Body of pancreas (tissue), 4 donors: ENCODE measurements at regions not wholly inside any gene's neighbourhood (a gene's known extent, or its start where the extent isn't known, plus 50 kb on each side); places are given as distances from the start of the nearest gene placed in this dataset.

Source experiments
- ATAC-seq: fragments of 150-250 bp; one replicate; pipeline ENCODE4 v1.9.1; 2016
- DNase-seq, 4 donors: peaks; one replicate each; pipeline ENCODE4 v3.0.0-alpha.2; 2019
- H3K27ac ChIP-seq, 4 donors: fragments of 200-600 bp; sonication (generic); 1 replicate in 3 of 4; 2 replicates in 1 of 4; pipeline versions ENCODE4 v1.5.1 to v1.6.1; 2016 to 2019; ENCODE audit warnings: mild to moderate bottlenecking in 1 of 4, mixed read lengths in 1 of 4, moderate library complexity in 1 of 4
- H3K27me3 ChIP-seq, 2 donors: fragments of 200-600 bp; sonication (generic); one replicate each; pipeline ENCODE4 v1.6.0; 2016; ENCODE audit warnings: mild to moderate bottlenecking in 1 of 2
- H3K36me3 ChIP-seq, 2 donors: fragments of 200-600 bp; sonication (generic); replicated peaks in 1 of 2; 2 replicates each; pipeline ENCODE4 v1.5.1; 2016; ENCODE audit warnings: low read depth in 2 of 2; ENCODE audit not compliant: insufficient read depth in 1 of 2
- H3K4me1 ChIP-seq: fragments of 200-600 bp; sonication (generic); one replicate; pipeline ENCODE4 v1.6.0; 2016
- H3K4me3 ChIP-seq, 2 donors: fragments of 200-600 bp; sonication (generic); 1 replicate in 1 of 2; 2 replicates in 1 of 2; pipeline ENCODE4 v1.5.1; 2016 to 2019
- H3K9me3 ChIP-seq, 3 donors: fragments of 200-600 bp; sonication (generic); 1 replicate in 2 of 3; 2 replicates in 1 of 3; pipeline ENCODE4 v1.5.1; 2016
- POLR2A ChIP-seq, 3 donors: fragments of 450-650 bp; IDR thresholded peaks; one replicate each; pipeline ENCODE4 v1.6.1; 2016; ENCODE audit warnings: antibody characterized with exemption in 3 of 3, mild to moderate bottlenecking in 2 of 3
- WGBS, 2 donors: methylation state at CpG; one replicate each; pipeline ENCODE4 v1.1.5; 2017; 5-methylcytosine and 5-hydroxymethylcytosine counted together
- intact Hi-C: fragments of 100-400 bp; cut with DNase I; formaldehyde crosslinking; loops from one replicate; pipeline ENCODE4 v1.15.1; 2023
- TF ChIP-seq, protein P1 (sequence below), 7 experiments: fragments of 450-650 bp in 4 of 7; fragments of 200-600 bp in 3 of 7; sonication (generic) in 3 of 7; IDR thresholded peaks; one replicate each; pipeline ENCODE4 v1.5.1; 2016 to 2019; ENCODE audit warnings: antibody characterized with exemption in 7 of 7

DNA sequence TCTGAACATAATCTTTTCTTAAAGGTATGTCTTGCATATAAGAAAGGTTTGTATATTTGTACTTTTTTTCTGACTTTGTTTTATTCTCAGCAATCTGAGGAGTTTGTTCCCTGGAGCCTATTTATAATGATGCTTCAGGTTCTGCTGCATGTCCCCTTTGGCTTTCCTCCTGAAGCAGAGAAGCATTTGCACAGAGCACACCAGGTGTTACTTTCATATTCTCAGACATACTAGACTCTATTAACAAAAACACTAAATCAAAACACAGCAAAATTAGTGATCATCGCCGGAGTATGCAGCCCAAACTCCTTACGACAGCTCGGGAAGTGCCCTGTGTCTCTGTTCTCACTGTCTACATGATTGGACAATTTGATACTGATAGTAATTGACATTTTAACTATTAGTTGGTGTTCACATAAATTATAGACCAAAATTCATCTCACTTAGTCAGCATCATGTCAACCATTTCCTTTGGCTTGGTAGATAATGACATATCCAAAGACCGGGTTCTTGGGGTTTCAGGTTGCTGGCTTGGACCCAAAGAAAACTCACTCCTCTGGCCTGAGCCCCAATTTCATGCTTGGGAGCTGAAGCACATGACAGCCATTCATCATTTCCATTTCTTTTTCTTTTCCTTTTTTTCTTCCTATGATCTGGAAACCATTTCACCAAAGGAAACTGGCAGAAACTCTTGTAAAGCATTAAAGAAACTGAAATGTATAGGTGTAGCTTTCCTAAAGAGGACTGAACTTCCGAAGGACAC, 400.1 kb upstream of the NRP1 start:
- Histone ChIP-seq H3K27me3 (no peaks in the 10 kb centered on the region), H3K9me3 (no peaks in the 10 kb centered on the region), H3K27ac (no peak overlapping the region), H3K36me3 (no peaks in the 10 kb centered on the region), H3K4me1 (peaks cover 28% of the 10 kb centered on the region), H3K4me3 (no peak overlapping the region)
- ATAC-seq (no peak), DNase-seq (no peak)
- no peak for TF ChIP-seq POLR2A (IDR thresholded peaks at IDR 0.05)
- TF ChIP-seq, protein P1, sequence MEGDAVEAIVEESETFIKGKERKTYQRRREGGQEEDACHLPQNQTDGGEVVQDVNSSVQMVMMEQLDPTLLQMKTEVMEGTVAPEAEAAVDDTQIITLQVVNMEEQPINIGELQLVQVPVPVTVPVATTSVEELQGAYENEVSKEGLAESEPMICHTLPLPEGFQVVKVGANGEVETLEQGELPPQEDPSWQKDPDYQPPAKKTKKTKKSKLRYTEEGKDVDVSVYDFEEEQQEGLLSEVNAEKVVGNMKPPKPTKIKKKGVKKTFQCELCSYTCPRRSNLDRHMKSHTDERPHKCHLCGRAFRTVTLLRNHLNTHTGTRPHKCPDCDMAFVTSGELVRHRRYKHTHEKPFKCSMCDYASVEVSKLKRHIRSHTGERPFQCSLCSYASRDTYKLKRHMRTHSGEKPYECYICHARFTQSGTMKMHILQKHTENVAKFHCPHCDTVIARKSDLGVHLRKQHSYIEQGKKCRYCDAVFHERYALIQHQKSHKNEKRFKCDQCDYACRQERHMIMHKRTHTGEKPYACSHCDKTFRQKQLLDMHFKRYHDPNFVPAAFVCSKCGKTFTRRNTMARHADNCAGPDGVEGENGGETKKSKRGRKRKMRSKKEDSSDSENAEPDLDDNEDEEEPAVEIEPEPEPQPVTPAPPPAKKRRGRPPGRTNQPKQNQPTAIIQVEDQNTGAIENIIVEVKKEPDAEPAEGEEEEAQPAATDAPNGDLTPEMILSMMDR (IDR thresholded peaks at IDR 0.05), result no peak
- intact Hi-C loops, result no loop called here
- 76 to 80% methylated on average over 6 of the region's 6 CpGs for WGBS, 2 donors

DNA sequence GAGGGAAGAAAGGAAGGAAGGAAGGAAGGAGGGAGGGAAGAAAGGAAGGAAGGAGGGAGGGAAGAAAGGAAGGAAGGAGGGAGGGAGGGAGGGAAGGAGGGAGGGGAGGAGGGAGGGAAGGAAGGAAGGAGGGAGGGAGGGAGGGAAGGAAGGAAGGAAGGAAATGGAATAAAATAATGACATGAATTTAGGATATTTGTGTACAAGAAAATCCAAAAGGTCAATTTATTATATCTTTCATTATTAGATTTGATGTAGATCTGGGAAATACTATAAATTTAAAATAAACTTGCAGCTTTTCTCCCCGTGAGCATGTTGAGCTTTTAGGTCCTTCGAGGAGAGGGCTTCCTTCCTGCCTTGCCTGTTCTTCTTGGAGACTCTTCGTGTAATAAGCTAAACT, 398.6 kb upstream of the NRP1 start:
- Histone ChIP-seq H3K4me1 (peaks cover 28% of the 10 kb centered on the region), H3K27ac (no peak overlapping the region), H3K36me3 (no peaks in the 10 kb centered on the region), H3K27me3 (no peaks in the 10 kb centered on the region), H3K4me3 (no peak overlapping the region), H3K9me3 (no peaks in the 10 kb centered on the region)
- DNase-seq, result no peak
- 86 to 97% methylated on average over 3 of the region's 3 CpGs for WGBS, 2 donors
- intact Hi-C loops, result no loop called here
- TF ChIP-seq, protein P1 (IDR thresholded peaks at IDR 0.05), result no peak
- no peak for TF ChIP-seq POLR2A (IDR thresholded peaks at IDR 0.05)
- ATAC-seq, result no peak

DNA sequence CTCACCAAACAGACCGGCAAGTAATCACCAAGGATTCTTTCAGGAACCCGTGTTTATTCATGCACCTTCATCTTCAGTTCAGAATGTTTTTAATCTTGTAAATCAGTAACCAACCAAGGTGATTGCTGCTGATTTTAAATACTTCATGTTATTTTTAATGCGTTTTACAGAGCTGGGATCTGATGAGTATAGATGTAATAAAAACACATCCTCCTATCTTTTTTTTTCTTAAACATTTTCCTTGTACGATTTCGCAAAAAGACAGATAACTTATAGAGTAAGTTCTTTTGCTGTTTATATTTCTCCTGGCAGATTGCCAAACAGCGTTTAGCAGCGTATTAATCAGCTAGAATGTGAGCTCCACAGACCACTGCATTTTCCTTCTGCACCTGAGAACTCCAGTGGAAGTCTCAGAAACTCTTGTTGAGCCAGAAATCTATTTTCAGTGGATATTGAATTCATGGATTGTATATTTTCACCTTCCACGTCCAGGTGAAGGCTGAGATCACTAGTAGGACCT, 397.8 kb upstream of the NRP1 start:
- TF ChIP-seq, protein P1 (IDR thresholded peaks at IDR 0.05), result no peak
- no peak for TF ChIP-seq POLR2A (IDR thresholded peaks at IDR 0.05)

DNA sequence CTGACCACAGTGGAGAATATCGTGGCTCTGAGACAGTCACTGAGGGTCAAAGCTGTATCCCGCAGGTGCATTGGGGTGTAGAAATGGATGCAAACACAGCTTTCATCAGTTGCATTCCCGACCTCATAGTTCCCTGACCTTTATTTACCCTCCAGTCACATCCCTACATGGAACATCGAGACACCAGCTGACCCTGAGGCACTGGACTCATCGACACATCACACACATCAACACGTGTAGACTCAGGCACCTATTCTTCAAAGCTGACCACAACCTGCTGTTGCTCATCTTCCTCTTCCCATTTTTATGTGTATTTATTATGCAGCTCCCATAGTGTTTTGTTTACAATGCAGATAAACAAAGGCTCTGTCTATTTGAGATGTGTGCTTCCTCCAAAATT, 396.9 kb upstream of the NRP1 start:
- no peak for TF ChIP-seq POLR2A (IDR thresholded peaks at IDR 0.05)
- TF ChIP-seq, protein P1 (IDR thresholded peaks at IDR 0.05), result no peak
- intact Hi-C loops, result no loop called here
- WGBS, 2 donors, result 76 to 89% methylated on average over 6 of the region's 6 CpGs
- DNase-seq (no peak), ATAC-seq (no peak)
- Histone ChIP-seq H3K4me1 (peaks cover 25% of the 10 kb centered on the region), H3K36me3 (no peaks in the 10 kb centered on the region), H3K27ac (no peak overlapping the region), H3K9me3 (no peaks in the 10 kb centered on the region), H3K4me3 (no peak overlapping the region), H3K27me3 (no peaks in the 10 kb centered on the region)

More for the DNA sequence above, 397.8 kb upstream of the NRP1 start:
- peaks cover 28% of the 10 kb centered on the region for H3K4me1 ChIP-seq
- no peak overlapping the region for H3K27ac ChIP-seq
- H3K36me3 ChIP-seq, result no peaks in the 10 kb centered on the region
- no peaks in the 10 kb centered on the region for H3K27me3 ChIP-seq
- H3K9me3 ChIP-seq, result no peaks in the 10 kb centered on the region
- DNase-seq (no peak), ATAC-seq (no peak)
- no peak overlapping the region for H3K4me3 ChIP-seq
- 10 to 19% methylated on average over 8 of the region's 8 CpGs for WGBS, 2 donors
- intact Hi-C loops, result no loop called here

DNA sequence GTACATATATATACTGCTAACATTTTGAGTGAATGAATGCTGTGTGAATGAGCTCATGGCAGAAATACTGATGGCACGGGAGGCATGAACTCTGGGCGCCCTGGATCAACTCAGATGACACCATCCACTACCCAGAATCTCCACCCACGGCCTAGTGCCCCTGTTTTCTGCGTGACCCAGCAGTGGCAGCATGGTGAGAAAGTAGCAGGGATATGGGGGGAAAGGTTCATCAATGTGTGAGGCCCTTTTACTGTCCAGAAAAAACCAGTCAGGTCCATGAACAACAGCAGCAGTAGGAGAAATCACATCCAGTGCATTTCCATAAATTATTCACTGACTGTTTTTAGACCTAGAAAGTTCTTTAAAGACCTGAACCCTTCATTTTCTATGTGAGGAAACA, 391.0 kb upstream of the NRP1 start:
- DNase-seq (no peak), ATAC-seq (no peak)
- intact Hi-C loops, result no loop called here
- H3K27ac ChIP-seq, result no peak overlapping the region
- H3K9me3 ChIP-seq, result no peaks in the 10 kb centered on the region
- 78 to 93% methylated on average over 4 of the region's 4 CpGs for WGBS, 2 donors
- no peaks in the 10 kb centered on the region for H3K36me3 ChIP-seq
- H3K4me1 ChIP-seq, result no peaks in the 10 kb centered on the region
- H3K4me3 ChIP-seq, result no peak overlapping the region
- H3K27me3 ChIP-seq, result no peaks in the 10 kb centered on the region
- TF ChIP-seq POLR2A (IDR thresholded peaks at IDR 0.05), result no peak
- TF ChIP-seq, protein P1 (IDR thresholded peaks at IDR 0.05), result no peak
